Keratinocyte (primary cell): ENCODE measurements at regions not wholly inside any gene's neighbourhood (a gene's known extent, or its start where the extent isn't known, plus 50 kb on each side); places are given as distances from the start of the nearest gene placed in this dataset.
"Not testable (repeated sequence)": the region's sequence is repeated elsewhere in the genome, so short reads cannot be mapped to it uniquely, and the experiment has no call there.

Experiments used
- DNase-seq: peaks from one replicate; pipeline ENCODE4 v3.0.0-alpha.2; 2011; ENCODE audit warnings: low read depth, missing footprints, low spot score
- FAIRE-seq: peaks from 2 replicates; lab custom pipeline; 2011; peaks lifted over from hg19 to GRCh38; lab: Jason Lieb, UNC
- H2AFZ ChIP-seq: 2 replicates; pipeline ENCODE4 v1.6.0; 2012; ENCODE audit warnings: low read length, control low read depth, inconsistent platforms; ENCODE audit not compliant: control insufficient read depth
- H3K27ac ChIP-seq: 2 replicates; pipeline ENCODE4 v1.5.1; 2011; ENCODE audit warnings: low read length; ENCODE audit not compliant: control insufficient read depth, insufficient read depth
- H3K27me3 ChIP-seq: 3 replicates; pipeline ENCODE4 v1.6.0; 2011; ENCODE audit warnings: low read length; ENCODE audit not compliant: control insufficient read depth, insufficient read depth; ENCODE audit errors: extremely low read depth
- H3K36me3 ChIP-seq, 2 experiments: 2 replicates in 1 of 2; 3 replicates in 1 of 2; pipeline ENCODE4 v1.5.1; 2011; ENCODE audit warnings: low read length in 2 of 2, mild to moderate bottlenecking in 1 of 2; ENCODE audit not compliant: control insufficient read depth in 2 of 2, insufficient read depth in 2 of 2; ENCODE audit errors: extremely low read depth in 1 of 2
- H3K4me1 ChIP-seq: 3 replicates; pipeline ENCODE4 v1.5.1; 2011; ENCODE audit warnings: low read length; ENCODE audit not compliant: control insufficient read depth, insufficient read depth; ENCODE audit errors: extremely low read depth
- H3K4me2 ChIP-seq: 3 replicates; pipeline ENCODE4 v1.6.0; 2011; ENCODE audit warnings: low read depth, low read length; ENCODE audit not compliant: control insufficient read depth, insufficient read depth; ENCODE audit errors: extremely low read depth
- H3K4me3 ChIP-seq, 3 experiments: fragments of 200-600 bp in 1 of 3; sonication (generic) in 1 of 3; 2 replicates in 2 of 3; 3 replicates in 1 of 3; pipeline ENCODE4 v1.5.1; 2011 to 2016; ENCODE audit warnings: low read length in 3 of 3, mild to moderate bottlenecking in 3 of 3, control low read depth in 2 of 3, inconsistent platforms in 1 of 3, low read depth in 1 of 3, mixed read lengths in 1 of 3, mixed run types in 1 of 3, moderate library complexity in 1 of 3; ENCODE audit not compliant: control insufficient read depth in 2 of 3, insufficient read depth in 2 of 3; ENCODE audit errors: extremely low read depth in 1 of 3
- H3K79me2 ChIP-seq: 2 replicates; pipeline ENCODE4 v1.6.0; 2012; ENCODE audit warnings: low read length; ENCODE audit not compliant: control insufficient read depth, insufficient read depth
- H3K9ac ChIP-seq: 3 replicates; pipeline ENCODE4 v1.6.0; 2011; ENCODE audit warnings: low read length; ENCODE audit not compliant: control insufficient read depth, insufficient read depth; ENCODE audit errors: extremely low read depth
- H3K9me1 ChIP-seq: 3 replicates; pipeline ENCODE4 v1.6.0; 2011; ENCODE audit warnings: low read length; ENCODE audit not compliant: control insufficient read depth, insufficient read depth; ENCODE audit errors: extremely low read depth
- H3K9me3 ChIP-seq: 2 replicates; pipeline ENCODE4 v1.5.1; 2012; ENCODE audit warnings: low read depth, low read length; ENCODE audit not compliant: control insufficient read depth
- H4K20me1 ChIP-seq: 3 replicates; pipeline ENCODE4 v1.6.0; 2011; ENCODE audit warnings: low read length; ENCODE audit not compliant: control insufficient read depth, insufficient read depth; ENCODE audit errors: extremely low read depth
- EZH2 ChIP-seq: IDR thresholded peaks from one replicate; pipeline ENCODE4 v1.6.1; 2012; ENCODE audit warnings: inconsistent platforms, mild to moderate bottlenecking, low read length, moderate library complexity
- dilution Hi-C: fragments of 300-500 bp; cut with MboI; formaldehyde crosslinking; loops from one replicate; pipeline ENCODE4 v1.7.0; 2020; ENCODE audit warnings: low sequenced_read_pairs; ENCODE audit not compliant: extremely low pct_ligation_motif_present
- TF ChIP-seq, protein P1 (sequence below), 3 experiments: IDR thresholded peaks in 1 of 3; conservative IDR thresholded peaks in 1 of 3; optimal IDR thresholded peaks in 1 of 3; 2 replicates in 2 of 3; 3 replicates in 1 of 3; pipeline versions ENCODE3 to v1.5.1; 2011; ENCODE audit warnings: low read length in 3 of 3, mild to moderate bottlenecking in 3 of 3, moderate library complexity in 2 of 3, control low read depth in 1 of 3, inconsistent platforms in 1 of 3; ENCODE audit not compliant: insufficient read depth in 2 of 3; ENCODE audit errors: extremely low read depth in 1 of 3

DNA sequence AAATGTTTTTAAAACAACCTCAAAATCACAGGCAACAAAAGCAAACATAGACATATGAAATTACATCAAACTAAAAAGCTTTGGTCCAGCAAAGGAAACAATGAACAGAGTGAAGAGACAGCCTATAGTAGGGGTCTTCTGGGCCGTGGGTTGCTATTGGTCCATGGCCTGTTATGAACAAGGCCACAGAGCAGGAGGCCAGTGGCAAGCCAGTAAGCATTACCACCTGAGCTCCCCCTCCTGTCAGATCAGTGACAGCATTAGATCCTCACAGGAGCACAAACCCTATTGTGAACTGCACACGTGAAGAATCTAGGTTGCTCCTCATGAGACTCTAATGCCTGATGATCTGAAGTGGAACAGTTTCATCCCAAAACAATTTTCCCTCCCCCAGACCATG is 174.0 kb downstream of the DIO2 start:
- Histone ChIP-seq H3K9me3 (no peaks in the 10 kb centered on the region), H3K36me3 (no peaks in the 10 kb centered on the region), H3K4me3 (no peak overlapping the region), H3K79me2 (no peaks in the 10 kb centered on the region), H3K27ac (no peak overlapping the region), H3K9me1 (no peaks in the 10 kb centered on the region), H2AFZ (no peak overlapping the region), H3K4me2 (no peak overlapping the region), H3K27me3 (no peaks in the 10 kb centered on the region), H4K20me1 (no peaks in the 10 kb centered on the region), H3K4me1 (no peaks in the 10 kb centered on the region), H3K9ac (no peak overlapping the region)
- DNase-seq (no peak), FAIRE-seq (no peak)
- TF ChIP-seq EZH2: no peak
- TF ChIP-seq, protein P1, sequence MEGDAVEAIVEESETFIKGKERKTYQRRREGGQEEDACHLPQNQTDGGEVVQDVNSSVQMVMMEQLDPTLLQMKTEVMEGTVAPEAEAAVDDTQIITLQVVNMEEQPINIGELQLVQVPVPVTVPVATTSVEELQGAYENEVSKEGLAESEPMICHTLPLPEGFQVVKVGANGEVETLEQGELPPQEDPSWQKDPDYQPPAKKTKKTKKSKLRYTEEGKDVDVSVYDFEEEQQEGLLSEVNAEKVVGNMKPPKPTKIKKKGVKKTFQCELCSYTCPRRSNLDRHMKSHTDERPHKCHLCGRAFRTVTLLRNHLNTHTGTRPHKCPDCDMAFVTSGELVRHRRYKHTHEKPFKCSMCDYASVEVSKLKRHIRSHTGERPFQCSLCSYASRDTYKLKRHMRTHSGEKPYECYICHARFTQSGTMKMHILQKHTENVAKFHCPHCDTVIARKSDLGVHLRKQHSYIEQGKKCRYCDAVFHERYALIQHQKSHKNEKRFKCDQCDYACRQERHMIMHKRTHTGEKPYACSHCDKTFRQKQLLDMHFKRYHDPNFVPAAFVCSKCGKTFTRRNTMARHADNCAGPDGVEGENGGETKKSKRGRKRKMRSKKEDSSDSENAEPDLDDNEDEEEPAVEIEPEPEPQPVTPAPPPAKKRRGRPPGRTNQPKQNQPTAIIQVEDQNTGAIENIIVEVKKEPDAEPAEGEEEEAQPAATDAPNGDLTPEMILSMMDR (optimal IDR thresholded peaks at IDR 0.05 in 1 of 3, IDR thresholded peaks at IDR 0.05 in 1 of 3, conservative IDR thresholded peaks at IDR 0.05 in 1 of 3; ENCODE audit: extremely low read depth in 1 of 3, insufficient read depth in 2 of 3, low read length in 3 of 3): peak in 1 of 3 experiments; percentile 9
- dilution Hi-C loops: no loop called here

DNA sequence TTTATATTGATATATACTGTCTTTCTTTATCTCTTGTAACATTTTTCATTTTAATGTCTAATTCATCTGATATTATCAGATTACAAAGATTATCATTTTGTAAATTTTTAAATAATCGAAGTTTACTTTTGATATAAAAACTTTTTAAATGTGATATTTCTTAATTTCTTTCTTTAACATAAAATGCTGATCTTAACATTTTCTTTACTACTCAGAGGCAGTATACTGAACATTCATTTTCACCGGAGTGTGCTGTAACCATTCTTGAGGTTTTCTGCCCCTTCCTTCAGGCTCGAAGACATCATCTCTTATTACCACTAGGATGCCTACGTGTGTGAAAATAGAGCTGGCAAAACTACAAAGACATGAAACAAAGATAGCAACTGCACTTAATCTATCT is 186.9 kb downstream of the DIO2 start:
- Histone ChIP-seq H3K9me1 (no peaks in the 10 kb centered on the region), H3K27ac (no peak overlapping the region), H3K4me2 (no peak overlapping the region), H3K79me2 (no peaks in the 10 kb centered on the region), H2AFZ (no peak overlapping the region), H3K9me3 (no peaks in the 10 kb centered on the region), H3K36me3 (no peaks in the 10 kb centered on the region), H4K20me1 (no peaks in the 10 kb centered on the region), H3K27me3 (no peaks in the 10 kb centered on the region), H3K4me1 (no peaks in the 10 kb centered on the region), H3K4me3 (no peak overlapping the region), H3K9ac (no peak overlapping the region)
- DNase-seq (no peak), FAIRE-seq (no peak)
- dilution Hi-C loops: no loop called here
- no peak for TF ChIP-seq EZH2
- TF ChIP-seq, protein P1 (optimal IDR thresholded peaks at IDR 0.05 in 1 of 3, IDR thresholded peaks at IDR 0.05 in 1 of 3, conservative IDR thresholded peaks at IDR 0.05 in 1 of 3; ENCODE audit: extremely low read depth in 1 of 3, insufficient read depth in 2 of 3, low read length in 3 of 3): no peak

DNA sequence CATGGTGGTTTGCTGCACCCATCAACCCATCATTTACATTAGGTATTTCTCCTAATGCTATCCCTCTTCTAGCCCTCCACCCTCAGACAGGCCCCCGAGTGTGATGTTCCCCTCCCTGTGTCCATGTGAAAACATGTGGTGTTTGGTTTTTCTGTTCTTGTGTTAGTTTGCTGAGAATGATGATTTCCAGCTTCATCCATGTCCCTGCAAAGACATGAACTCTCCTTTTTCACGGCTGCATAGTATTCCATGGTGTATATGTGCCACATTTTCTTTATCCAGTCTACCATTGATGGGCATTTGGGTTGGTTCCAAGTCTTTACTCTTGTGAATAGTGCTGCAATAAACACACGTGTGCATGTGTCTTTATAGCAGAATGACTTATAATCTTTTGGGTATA is 192.8 kb downstream of the DIO2 start:
- H3K9me1 ChIP-seq, H4K20me1 ChIP-seq, H3K4me2 ChIP-seq, H3K36me3 ChIP-seq, H3K79me2 ChIP-seq, H2AFZ ChIP-seq, DNase-seq, H3K27me3 ChIP-seq, H3K27ac ChIP-seq, H3K9ac ChIP-seq, FAIRE-seq, H3K4me3 ChIP-seq, dilution Hi-C loops, H3K4me1 ChIP-seq, H3K9me3 ChIP-seq: not testable (repeated sequence)
